ENCODE measurements at regions not wholly inside any gene's neighbourhood (a gene's known extent, or its start where the extent isn't known, plus 50 kb on each side); places are given as distances from the start of the nearest gene placed in this dataset.

DNA sequence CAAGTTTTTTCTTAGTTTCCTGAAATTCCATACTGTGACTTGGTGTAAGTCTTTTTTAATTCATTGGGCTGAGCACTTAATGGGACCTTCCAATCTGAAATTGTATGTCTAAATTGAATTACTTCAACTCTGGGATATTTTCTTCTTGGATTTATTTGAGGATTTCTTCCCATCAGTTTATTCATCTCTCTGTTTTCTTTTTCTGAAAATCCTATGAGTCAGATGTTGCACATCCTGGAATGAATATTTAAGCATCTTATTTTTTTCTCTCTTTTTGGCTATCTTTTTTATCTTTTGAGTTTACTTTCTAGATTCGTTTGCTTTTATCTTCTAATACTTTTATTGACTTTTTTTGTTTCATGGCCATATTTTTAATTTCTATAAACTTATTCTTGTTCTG is 55.4 kb upstream of the ACYP2 start:
- Histone ChIP-seq H3K36me3 (no peaks in the 10 kb centered on the region), H3K4me3 (no peak overlapping the region), H3K4me1 (peaks cover 0 to 2% (median 0%) of the 10 kb centered on the region in 4 donors), H3K9me3 (no peaks in the 10 kb centered on the region), H3K27me3 (no peaks in the 10 kb centered on the region), H3K27ac (no peak overlapping the region)
- intact Hi-C loops (cut with DNase I; ENCODE audit: low total_unique reads): no loop called here
- WGBS, 2 donors (ENCODE audit: low coverage in 1 of 2): 42 to 74% methylated on average over 1 of the region's 1 CpG
- DNase-seq: no peak
- TF ChIP-seq POLR2AphosphoS5 (IDR thresholded peaks at IDR 0.05): no peak
- TF ChIP-seq POLR2A (IDR thresholded peaks at IDR 0.05): no peak
- TF ChIP-seq, protein P1, sequence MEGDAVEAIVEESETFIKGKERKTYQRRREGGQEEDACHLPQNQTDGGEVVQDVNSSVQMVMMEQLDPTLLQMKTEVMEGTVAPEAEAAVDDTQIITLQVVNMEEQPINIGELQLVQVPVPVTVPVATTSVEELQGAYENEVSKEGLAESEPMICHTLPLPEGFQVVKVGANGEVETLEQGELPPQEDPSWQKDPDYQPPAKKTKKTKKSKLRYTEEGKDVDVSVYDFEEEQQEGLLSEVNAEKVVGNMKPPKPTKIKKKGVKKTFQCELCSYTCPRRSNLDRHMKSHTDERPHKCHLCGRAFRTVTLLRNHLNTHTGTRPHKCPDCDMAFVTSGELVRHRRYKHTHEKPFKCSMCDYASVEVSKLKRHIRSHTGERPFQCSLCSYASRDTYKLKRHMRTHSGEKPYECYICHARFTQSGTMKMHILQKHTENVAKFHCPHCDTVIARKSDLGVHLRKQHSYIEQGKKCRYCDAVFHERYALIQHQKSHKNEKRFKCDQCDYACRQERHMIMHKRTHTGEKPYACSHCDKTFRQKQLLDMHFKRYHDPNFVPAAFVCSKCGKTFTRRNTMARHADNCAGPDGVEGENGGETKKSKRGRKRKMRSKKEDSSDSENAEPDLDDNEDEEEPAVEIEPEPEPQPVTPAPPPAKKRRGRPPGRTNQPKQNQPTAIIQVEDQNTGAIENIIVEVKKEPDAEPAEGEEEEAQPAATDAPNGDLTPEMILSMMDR (IDR thresholded peaks at IDR 0.05): no peak
- no peak for TF ChIP-seq EP300 (IDR thresholded peaks at IDR 0.05; ENCODE audit: low read depth)
- in situ Hi-C loops (cut with MboI; ENCODE audit: low pct_ligation_motif_present in 1 of 4, low pct_unique_long_range_greater_than_20kb in 1 of 4, low sequenced_read_pairs in 3 of 4): no loop called here

DNA sequence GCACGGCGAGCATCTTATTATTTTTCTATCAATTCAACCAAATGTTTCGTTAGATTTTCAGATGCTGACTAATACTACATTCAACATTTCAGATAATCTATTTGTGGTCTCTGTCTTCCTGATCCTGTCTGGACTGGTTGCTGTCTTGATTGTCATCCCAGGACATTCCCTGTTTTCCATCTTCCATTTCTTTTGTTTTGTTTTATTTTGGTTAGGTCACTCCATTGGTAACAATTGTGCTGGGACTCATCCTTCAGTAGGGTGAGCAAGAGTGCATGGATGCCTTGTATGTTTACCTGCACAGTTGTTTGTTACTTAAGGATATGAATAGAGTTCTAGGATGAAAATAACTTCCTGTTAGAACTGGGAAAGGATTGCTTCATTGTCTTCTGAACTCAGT is 55.9 kb upstream of the ACYP2 start:
- TF ChIP-seq, protein P1 (IDR thresholded peaks at IDR 0.05): no peak
- TF ChIP-seq POLR2AphosphoS5 (IDR thresholded peaks at IDR 0.05) (no peak), EP300 (IDR thresholded peaks at IDR 0.05; ENCODE audit: low read depth) (no peak), POLR2A (IDR thresholded peaks at IDR 0.05) (no peak)
- intact Hi-C loops (cut with DNase I; ENCODE audit: low total_unique reads) (no loop called here), in situ Hi-C loops (cut with MboI; ENCODE audit: low pct_ligation_motif_present in 1 of 4, low pct_unique_long_range_greater_than_20kb in 1 of 4, low sequenced_read_pairs in 3 of 4) (no loop called here)
- WGBS, 2 donors (ENCODE audit: low coverage in 1 of 2): 100% methylated on average over 3 of the region's 3 CpGs; no CpG with 5 or more reads in 1 of the 2 donors
- H3K4me3 ChIP-seq: no peak overlapping the region
- H3K27ac ChIP-seq: no peak overlapping the region
- no peak for DNase-seq
- H3K9me3 ChIP-seq: no peaks in the 10 kb centered on the region
- H3K4me1 ChIP-seq: peaks cover 0 to 7% (median 2%) of the 10 kb centered on the region in 4 donors
- H3K27me3 ChIP-seq: no peaks in the 10 kb centered on the region
- no peaks in the 10 kb centered on the region for H3K36me3 ChIP-seq

DNA sequence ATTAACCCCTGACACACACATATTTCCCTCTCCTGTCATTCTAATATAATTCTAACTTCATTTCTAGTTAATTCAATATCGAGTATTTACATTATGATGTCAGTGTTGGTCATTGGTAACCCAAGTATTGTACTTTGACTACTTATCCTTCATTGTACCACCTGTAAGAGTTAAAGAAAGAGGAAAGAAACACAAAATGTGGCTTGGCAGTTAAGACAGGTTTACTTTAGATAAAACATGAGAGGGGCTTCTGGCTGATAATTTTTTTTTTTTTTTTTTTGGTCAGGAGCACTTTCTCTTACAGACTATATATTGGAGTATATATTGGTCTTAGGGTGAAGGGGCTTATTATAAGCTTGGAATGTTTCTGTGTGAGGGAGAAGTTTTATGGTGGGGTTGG is 57.0 kb upstream of the ACYP2 start:
- TF ChIP-seq EP300 (IDR thresholded peaks at IDR 0.05; ENCODE audit: low read depth) (no peak), POLR2A (IDR thresholded peaks at IDR 0.05) (no peak), POLR2AphosphoS5 (IDR thresholded peaks at IDR 0.05) (no peak)
- TF ChIP-seq, protein P1 (IDR thresholded peaks at IDR 0.05): no peak
- Histone ChIP-seq H3K9me3 (no peaks in the 10 kb centered on the region), H3K36me3 (no peaks in the 10 kb centered on the region), H3K4me3 (no peak overlapping the region), H3K27me3 (no peaks in the 10 kb centered on the region), H3K27ac (no peak overlapping the region), H3K4me1 (peaks cover 0 to 13% (median 7%) of the 10 kb centered on the region in 4 donors)
- in situ Hi-C loops (cut with MboI; ENCODE audit: low pct_ligation_motif_present in 1 of 4, low pct_unique_long_range_greater_than_20kb in 1 of 4, low sequenced_read_pairs in 3 of 4) (no loop called here), intact Hi-C loops (cut with DNase I; ENCODE audit: low total_unique reads) (no loop called here)
- WGBS, 2 donors (ENCODE audit: low coverage in 1 of 2): 95 to 100% methylated on average over 1 of the region's 1 CpG
- DNase-seq: no peak

DNA sequence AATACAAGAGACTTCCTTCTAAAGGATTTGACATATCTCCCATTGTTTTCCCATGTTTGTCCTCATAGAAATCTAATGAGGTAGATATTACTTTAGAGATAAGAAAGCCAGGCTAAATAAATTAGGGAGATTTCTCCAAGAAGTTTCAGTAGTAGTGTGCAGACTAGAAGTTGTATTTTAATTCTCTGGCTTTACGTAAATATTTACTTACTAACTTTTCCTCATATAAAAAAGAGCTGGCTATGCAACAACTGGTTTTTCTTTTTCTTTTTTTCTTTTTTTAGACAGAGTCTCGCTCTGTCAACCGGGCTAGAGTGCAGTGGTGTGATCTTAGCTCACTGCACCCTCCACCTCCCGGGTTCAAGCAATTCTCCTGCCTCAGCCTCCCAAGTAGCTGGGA is 60.6 kb upstream of the ACYP2 start:
- TF ChIP-seq POLR2A (IDR thresholded peaks at IDR 0.05) (no peak), POLR2AphosphoS5 (IDR thresholded peaks at IDR 0.05) (no peak), EP300 (IDR thresholded peaks at IDR 0.05; ENCODE audit: low read depth) (no peak)
- TF ChIP-seq, protein P1 (IDR thresholded peaks at IDR 0.05): no peak
- H3K4me3 ChIP-seq: no peak overlapping the region

More for the DNA sequence above, 60.6 kb upstream of the ACYP2 start:
- Histone ChIP-seq H3K36me3 (peaks cover 0 to 4% (median 0%) of the 10 kb centered on the region in 4 donors), H3K27me3 (no peaks in the 10 kb centered on the region), H3K27ac (peak overlapping the region; percentile 6 to 41 (median 28)), H3K9me3 (no peaks in the 10 kb centered on the region), H3K4me1 (peaks cover 0 to 13% (median 7%) of the 10 kb centered on the region in 4 donors)
- intact Hi-C loops (cut with DNase I; ENCODE audit: low total_unique reads): no loop called here
- DNase-seq: no peak
- 47 to 60% methylated on average over 1 to 4 of the region's 4 CpGs for WGBS, 2 donors (ENCODE audit: low coverage in 1 of 2)
- in situ Hi-C loops (cut with MboI; ENCODE audit: low pct_ligation_motif_present in 1 of 4, low pct_unique_long_range_greater_than_20kb in 1 of 4, low sequenced_read_pairs in 3 of 4): no loop called here

Measured in transverse colon (tissue), 4 donors.